ENCODE measurements at regions not wholly inside any gene's neighbourhood (a gene's known extent, or its start where the extent isn't known, plus 50 kb on each side); places are given as distances from the start of the nearest gene placed in this dataset.

- no peak for FAIRE-seq
Observed at GRCh38 chr1:103854279-103854678, 104.6 kb downstream of the AMY1C start.

- FAIRE-seq: no peak
Observed at GRCh38 chr1:103859721-103860120, 110.0 kb downstream of the AMY1C start.

GRCh38 chr1:103898576-103899345, 149.1 kb downstream of the AMY1C start:
- FAIRE-seq: no peak

GRCh38 chr1:103900005-103900404, 150.3 kb downstream of the AMY1C start:
- no peak for FAIRE-seq

- FAIRE-seq: no peak
Observed at GRCh38 chr1:103901072-103901471, 151.4 kb downstream of the AMY1C start.

- FAIRE-seq: no peak
Observed at GRCh38 chr1:103905363-103905762, 155.7 kb downstream of the AMY1C start.

GRCh38 chr1:103911450-103911849, 161.8 kb downstream of the AMY1C start:
- no peak for FAIRE-seq

GRCh38 chr1:103917795-103918194, 168.1 kb downstream of the AMY1C start:
- FAIRE-seq: no peak

- no peak for FAIRE-seq
Observed at GRCh38 chr1:103931891-103932290, 182.2 kb downstream of the AMY1C start.

- no peak for FAIRE-seq
Observed at GRCh38 chr1:103937763-103938357, 188.2 kb downstream of the AMY1C start.

GRCh38 chr1:103941086-103941485, 191.4 kb downstream of the AMY1C start:
- no peak for FAIRE-seq

GRCh38 chr1:103942029-103942428, 192.3 kb downstream of the AMY1C start:
- FAIRE-seq: no peak

- FAIRE-seq: no peak
Observed at GRCh38 chr1:103945774-103946173, 196.1 kb downstream of the AMY1C start.

- peak; percentile 88 for FAIRE-seq
Observed at GRCh38 chr1:103948526-103948925, 198.8 kb downstream of the AMY1C start.

GRCh38 chr1:103949779-103950178, 200.1 kb downstream of the AMY1C start:
- no peak for FAIRE-seq

GRCh38 chr1:103953386-103953785, 203.7 kb downstream of the AMY1C start:
- no peak for FAIRE-seq

GRCh38 chr1:103958699-103959098, 209.0 kb downstream of the AMY1C start:
- FAIRE-seq: no peak

- FAIRE-seq: no peak
Observed at GRCh38 chr1:103959565-103959964, 209.9 kb downstream of the AMY1C start.

- FAIRE-seq: no peak
Observed at GRCh38 chr1:103960045-103960444, 210.3 kb downstream of the AMY1C start.

- FAIRE-seq: no peak
Observed at GRCh38 chr1:103960710-103961109, 211.0 kb downstream of the AMY1C start.

GRCh38 chr1:103986792-103987191, 237.1 kb downstream of the AMY1C start:
- no peak for FAIRE-seq

GRCh38 chr1:103997631-103998030, 247.9 kb downstream of the AMY1C start:
- no peak for FAIRE-seq

GRCh38 chr1:104018922-104019674, 269.4 kb downstream of the AMY1C start:
- FAIRE-seq: no peak

GRCh38 chr1:104019675-104020049, 270.0 kb downstream of the AMY1C start:
- no peak for FAIRE-seq
